HG02763 (cell line): ENCODE measurements at regions not wholly inside any gene's neighbourhood (a gene's known extent, or its start where the extent isn't known, plus 50 kb on each side); places are given as distances from the start of the nearest gene placed in this dataset.

Experiments used
- ATAC-seq: cut with Tn5 transposase; IDR thresholded peaks from one replicate; pipeline ENCODE4 v1.9.1; 2021; ENCODE audit warnings: mild to moderate bottlenecking, moderate library complexity; ENCODE audit not compliant: unreplicated experiment

GRCh38 chr4:15362541-15362940, 65.3 kb upstream of the C1QTNF7 start:
- ATAC-seq = no peak

- ATAC-seq = no peak
These were observed 63.6 kb upstream of the C1QTNF7 start for GRCh38 chr4:15364183-15364582.

GRCh38 chr4:15365641-15366040, 62.2 kb upstream of the C1QTNF7 start:
- no peak for ATAC-seq

- ATAC-seq = no peak
These were observed 61.1 kb upstream of the C1QTNF7 start for GRCh38 chr4:15366721-15367120.

- ATAC-seq = no peak
These were observed 59.0 kb upstream of the C1QTNF7 start for GRCh38 chr4:15368856-15369255.

GRCh38 chr4:15370296-15370695, 57.5 kb upstream of the C1QTNF7 start:
- ATAC-seq = no peak

- ATAC-seq = no peak
These were observed 54.5 kb upstream of the C1QTNF7 start for GRCh38 chr4:15373363-15373762.

- ATAC-seq = no peak
These were observed 53.2 kb upstream of the C1QTNF7 start for GRCh38 chr4:15374656-15375055.

- ATAC-seq = no peak
These were observed 52.2 kb upstream of the C1QTNF7 start for GRCh38 chr4:15375667-15376066.

- ATAC-seq = no peak
These were observed 51.7 kb upstream of the C1QTNF7 start for GRCh38 chr4:15376145-15376544.

GRCh38 chr4:15376594-15376993, 51.2 kb upstream of the C1QTNF7 start:
- no peak for ATAC-seq
